HG03066 (cell line): ENCODE measurements at regions not wholly inside any gene's neighbourhood (a gene's known extent, or its start where the extent isn't known, plus 50 kb on each side); places are given as distances from the start of the nearest gene placed in this dataset.
A peak's percentile ranks its signal among the peaks of the same experiment; 100 is the strongest.

Source experiments
- ATAC-seq: cut with Tn5 transposase; IDR thresholded peaks from one replicate; pipeline ENCODE4 v1.9.1; 2021; ENCODE audit warnings: low read depth; ENCODE audit not compliant: unreplicated experiment

GRCh38 chr11:13104619-13105236 lies 95.6 kb downstream of the RASSF10 start:
- no peak for ATAC-seq

- peak; percentile 57 for ATAC-seq
These were observed 96.2 kb downstream of the RASSF10 start for GRCh38 chr11:13105237-13105844.

- no peak for ATAC-seq
These were observed 98.5 kb downstream of the RASSF10 start for GRCh38 chr11:13107544-13108044.

- ATAC-seq = no peak
These were observed 99.3 kb downstream of the RASSF10 start for GRCh38 chr11:13108416-13108815.

GRCh38 chr11:13109616-13110015 lies 100.5 kb downstream of the RASSF10 start:
- no peak for ATAC-seq

GRCh38 chr11:13110145-13110544 lies 101.0 kb downstream of the RASSF10 start:
- no peak for ATAC-seq

GRCh38 chr11:13110929-13111812 lies 102.1 kb downstream of the RASSF10 start:
- ATAC-seq = no peak

- ATAC-seq = no peak
These were observed 102.7 kb downstream of the RASSF10 start for GRCh38 chr11:13111813-13112130.

- no peak for ATAC-seq
These were observed 105.7 kb downstream of the RASSF10 start for GRCh38 chr11:13114566-13115379.

- no peak for ATAC-seq
These were observed 106.2 kb downstream of the RASSF10 start for GRCh38 chr11:13115380-13115675.

- no peak for ATAC-seq
These were observed 107.4 kb downstream of the RASSF10 start for GRCh38 chr11:13116491-13116890.

GRCh38 chr11:13117344-13117743 lies 108.2 kb downstream of the RASSF10 start:
- no peak for ATAC-seq

GRCh38 chr11:13118194-13118593 lies 109.1 kb downstream of the RASSF10 start:
- ATAC-seq = no peak

- ATAC-seq = no peak
These were observed 109.5 kb downstream of the RASSF10 start for GRCh38 chr11:13118650-13119049.

GRCh38 chr11:13119361-13119760 lies 110.2 kb downstream of the RASSF10 start:
- no peak for ATAC-seq

GRCh38 chr11:13119941-13120520 lies 110.9 kb downstream of the RASSF10 start:
- no peak for ATAC-seq

GRCh38 chr11:13120691-13121090 lies 111.6 kb downstream of the RASSF10 start:
- no peak for ATAC-seq

- no peak for ATAC-seq
These were observed 117.3 kb downstream of the RASSF10 start for GRCh38 chr11:13126430-13126829.

GRCh38 chr11:13127161-13127560 lies 118.0 kb downstream of the RASSF10 start:
- ATAC-seq = no peak

- ATAC-seq = no peak
These were observed 119.2 kb downstream of the RASSF10 start for GRCh38 chr11:13128354-13128753.

GRCh38 chr11:13134066-13134465 lies 125.0 kb downstream of the RASSF10 start:
- ATAC-seq = no peak
